Thyroid gland (tissue), 4 donors: ENCODE measurements at regions not wholly inside any gene's neighbourhood (a gene's known extent, or its start where the extent isn't known, plus 50 kb on each side); places are given as distances from the start of the nearest gene placed in this dataset.

ENCODE experiments used
- DNase-seq, 2 donors: peaks; one replicate each; pipeline ENCODE4 v3.0.0-alpha.2; 2019
- H3K27ac ChIP-seq, 3 donors: fragments of 200-600 bp; sonication (generic); 1 replicate in 2 of 3; 2 replicates in 1 of 3; pipeline ENCODE4 v1.5.1; 2016 to 2019; ENCODE audit warnings: mild to moderate bottlenecking in 1 of 3, moderate library complexity in 1 of 3
- H3K27me3 ChIP-seq: fragments of 200-600 bp; sonication (generic); one replicate; pipeline ENCODE4 v1.5.1; 2019
- H3K36me3 ChIP-seq, 2 donors: fragments of 200-600 bp; sonication (generic); one replicate each; pipeline ENCODE4 v1.5.1; 2016 to 2019
- H3K4me1 ChIP-seq, 2 donors: fragments of 200-600 bp; sonication (generic); one replicate each; pipeline ENCODE4 v1.5.1; 2017 to 2019
- H3K4me3 ChIP-seq, 3 donors: fragments of 200-600 bp; sonication (generic); replicated peaks in 1 of 3; 1 replicate in 2 of 3; 2 replicates in 1 of 3; pipeline ENCODE4 v1.5.1; 2016; ENCODE audit warnings: mild to moderate bottlenecking in 1 of 3
- H3K9me3 ChIP-seq: fragments of 200-600 bp; sonication (generic); one replicate; pipeline ENCODE4 v1.5.1; 2017
- POLR2A ChIP-seq, 2 donors: fragments of 450-650 bp; IDR thresholded peaks; one replicate each; pipeline ENCODE4 v1.6.1; 2017; ENCODE audit warnings: antibody characterized with exemption in 2 of 2, mild to moderate bottlenecking in 2 of 2, moderate library complexity in 1 of 2
- WGBS, 2 donors: methylation state at CpG; one replicate each; pipeline ENCODE4 v1.1.5; 2017; 5-methylcytosine and 5-hydroxymethylcytosine counted together
- intact Hi-C: fragments of 100-400 bp; cut with DNase I; formaldehyde crosslinking; loops from one replicate; pipeline ENCODE4 v1.15.1; 2023
- TF ChIP-seq, protein P1 (sequence below), 6 experiments: fragments of 200-600 bp in 3 of 6; fragments of 450-650 bp in 3 of 6; sonication (generic) in 3 of 6; IDR thresholded peaks; one replicate each; pipeline ENCODE4 v1.5.1; 2016 to 2019; ENCODE audit warnings: antibody characterized with exemption in 6 of 6, mild to moderate bottlenecking in 2 of 6, inconsistent platforms in 1 of 6, moderate library complexity in 1 of 6

DNA sequence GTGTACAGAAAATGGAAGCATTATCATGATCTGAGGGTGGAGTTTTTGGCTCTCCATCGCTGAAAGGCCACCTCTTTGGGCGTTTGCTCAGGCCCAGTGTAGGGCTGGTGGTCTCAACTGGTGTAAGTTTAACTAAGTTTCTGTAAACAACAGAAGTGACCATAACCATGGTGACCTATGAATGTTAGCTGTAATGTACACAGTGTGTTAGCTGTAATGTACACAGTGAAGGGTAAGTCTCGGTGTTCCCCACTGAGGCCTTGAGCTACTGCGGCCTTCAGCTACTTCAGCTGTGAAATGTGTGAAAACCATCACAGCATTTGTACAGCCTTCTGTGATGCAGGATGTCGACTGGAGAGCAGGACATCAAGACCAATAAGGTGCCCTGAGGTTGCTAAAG is 185.2 kb downstream of the MYLK4 start:
- no peak for TF ChIP-seq POLR2A (IDR thresholded peaks at IDR 0.05)
- TF ChIP-seq, protein P1, sequence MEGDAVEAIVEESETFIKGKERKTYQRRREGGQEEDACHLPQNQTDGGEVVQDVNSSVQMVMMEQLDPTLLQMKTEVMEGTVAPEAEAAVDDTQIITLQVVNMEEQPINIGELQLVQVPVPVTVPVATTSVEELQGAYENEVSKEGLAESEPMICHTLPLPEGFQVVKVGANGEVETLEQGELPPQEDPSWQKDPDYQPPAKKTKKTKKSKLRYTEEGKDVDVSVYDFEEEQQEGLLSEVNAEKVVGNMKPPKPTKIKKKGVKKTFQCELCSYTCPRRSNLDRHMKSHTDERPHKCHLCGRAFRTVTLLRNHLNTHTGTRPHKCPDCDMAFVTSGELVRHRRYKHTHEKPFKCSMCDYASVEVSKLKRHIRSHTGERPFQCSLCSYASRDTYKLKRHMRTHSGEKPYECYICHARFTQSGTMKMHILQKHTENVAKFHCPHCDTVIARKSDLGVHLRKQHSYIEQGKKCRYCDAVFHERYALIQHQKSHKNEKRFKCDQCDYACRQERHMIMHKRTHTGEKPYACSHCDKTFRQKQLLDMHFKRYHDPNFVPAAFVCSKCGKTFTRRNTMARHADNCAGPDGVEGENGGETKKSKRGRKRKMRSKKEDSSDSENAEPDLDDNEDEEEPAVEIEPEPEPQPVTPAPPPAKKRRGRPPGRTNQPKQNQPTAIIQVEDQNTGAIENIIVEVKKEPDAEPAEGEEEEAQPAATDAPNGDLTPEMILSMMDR (IDR thresholded peaks at IDR 0.05) = no peak
- no peak overlapping the region for H3K27ac ChIP-seq
- H3K4me1 ChIP-seq = no peaks in the 10 kb centered on the region
- DNase-seq = no peak
- no peaks in the 10 kb centered on the region for H3K36me3 ChIP-seq
- no peak overlapping the region for H3K4me3 ChIP-seq
- intact Hi-C loops = no loop called here
- H3K9me3 ChIP-seq = no peaks in the 10 kb centered on the region
- 67 to 75% methylated on average over 5 of the region's 5 CpGs for WGBS, 2 donors
- H3K27me3 ChIP-seq = no peaks in the 10 kb centered on the region

DNA sequence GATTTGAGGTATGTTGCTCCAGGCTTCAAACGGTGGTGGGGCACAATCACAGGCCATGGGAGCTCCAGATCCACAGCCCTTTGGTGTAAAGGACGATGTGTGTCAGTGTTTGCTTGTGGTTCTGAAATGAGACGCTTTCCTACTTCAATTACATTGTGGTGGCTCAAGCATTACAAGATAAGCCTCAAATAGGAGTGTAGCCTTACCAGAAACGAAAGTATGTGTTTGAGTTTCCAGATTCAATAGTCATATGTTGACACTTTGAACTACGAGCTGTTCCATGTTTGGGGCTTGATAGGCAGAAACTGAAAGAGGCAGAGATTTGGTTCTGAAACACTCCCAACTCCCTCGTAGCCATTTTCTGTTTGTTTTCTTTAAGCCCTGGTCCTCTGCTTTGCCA is 187.1 kb downstream of the MYLK4 start:
- TF ChIP-seq POLR2A (IDR thresholded peaks at IDR 0.05) = no peak
- TF ChIP-seq, protein P1 (IDR thresholded peaks at IDR 0.05) = no peak
- Histone ChIP-seq H3K27ac (no peak overlapping the region), H3K4me3 (no peak overlapping the region), H3K9me3 (no peaks in the 10 kb centered on the region), H3K27me3 (no peaks in the 10 kb centered on the region), H3K4me1 (no peaks in the 10 kb centered on the region), H3K36me3 (no peaks in the 10 kb centered on the region)
- WGBS, 2 donors = 62 to 65% methylated on average over 6 of the region's 6 CpGs
- intact Hi-C loops = no loop called here
- DNase-seq = no peak

DNA sequence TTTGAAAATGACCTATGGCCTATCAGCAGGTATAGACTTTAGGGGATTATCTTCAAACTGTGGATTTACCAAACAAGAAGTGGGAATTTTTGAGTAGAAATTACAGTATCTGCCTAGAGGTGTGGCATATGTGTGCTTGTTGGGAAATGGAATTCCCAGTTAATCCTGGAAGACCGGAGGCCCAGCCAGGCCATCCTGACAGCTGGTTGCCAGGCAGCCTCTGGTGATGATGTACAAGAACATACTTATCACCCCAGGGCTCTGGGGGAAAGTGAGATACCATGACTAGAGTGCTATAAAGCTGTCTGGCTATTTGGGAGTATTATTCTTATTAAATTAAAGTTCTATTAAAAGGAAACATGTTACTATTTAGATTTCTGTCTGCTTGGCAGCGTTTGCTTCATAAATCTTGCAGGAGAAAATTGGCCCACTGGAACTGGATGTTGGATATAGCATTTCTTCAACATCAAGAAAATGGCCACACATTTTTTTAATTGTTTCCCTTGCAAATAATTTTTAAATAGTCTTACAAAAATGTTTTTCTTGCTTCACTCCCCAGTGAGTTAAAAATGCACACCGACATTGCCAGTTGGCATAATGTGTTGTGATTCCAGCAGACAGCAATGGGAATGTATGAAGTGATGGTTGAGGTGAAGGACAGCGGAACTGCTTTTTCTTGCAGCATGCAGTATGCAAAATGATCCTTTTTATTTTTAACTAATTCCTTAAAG is 187.8 kb downstream of the MYLK4 start:
- H3K36me3 ChIP-seq = no peaks in the 10 kb centered on the region
- H3K27me3 ChIP-seq = no peaks in the 10 kb centered on the region
- no peaks in the 10 kb centered on the region for H3K9me3 ChIP-seq
- H3K4me3 ChIP-seq = no peak overlapping the region
- H3K27ac ChIP-seq = no peak overlapping the region
- no peak for DNase-seq
- no peaks in the 10 kb centered on the region for H3K4me1 ChIP-seq
- TF ChIP-seq, protein P1 (IDR thresholded peaks at IDR 0.05) = no peak
- no peak for TF ChIP-seq POLR2A (IDR thresholded peaks at IDR 0.05)
- WGBS, 2 donors = 78 to 84% methylated on average over 4 of the region's 4 CpGs
- intact Hi-C loops = no loop called here

DNA sequence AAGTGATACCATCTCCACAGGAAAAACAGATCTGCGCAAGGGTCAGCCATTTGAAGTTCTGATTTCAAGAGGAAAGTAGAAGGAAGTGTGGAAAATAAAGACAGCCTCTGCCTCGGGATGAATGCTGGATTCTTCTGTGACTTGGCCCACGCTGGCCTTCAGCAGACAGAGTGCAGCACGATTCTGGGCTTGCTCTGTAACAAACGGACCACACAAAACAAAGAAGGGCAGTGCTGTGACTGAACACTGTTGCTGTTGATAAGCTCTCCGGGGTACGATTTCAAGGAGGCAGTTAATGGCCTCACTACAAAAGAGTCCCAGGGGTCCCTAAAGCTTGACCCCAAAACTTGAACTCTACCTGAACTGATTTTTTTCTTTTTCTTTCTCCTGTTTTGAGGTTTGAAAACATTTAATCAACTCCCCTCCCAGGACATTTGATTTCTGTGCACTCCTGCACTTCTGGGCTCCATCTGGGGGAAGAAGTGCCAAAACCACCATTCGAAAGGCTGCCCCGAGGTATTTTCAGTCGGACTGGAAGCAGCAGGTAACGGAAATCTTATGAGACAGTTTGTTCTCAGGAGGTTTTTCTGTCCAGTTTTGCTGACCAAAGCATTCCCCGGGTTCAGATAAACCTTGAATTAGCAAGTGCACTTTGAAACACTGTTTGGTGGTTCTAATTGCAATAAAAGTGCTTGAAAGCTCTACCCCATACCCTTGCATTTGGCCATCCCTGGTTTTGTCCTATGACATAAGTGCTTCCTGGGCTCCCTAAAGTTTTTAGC is 189.6 kb downstream of the MYLK4 start:
- H3K27ac ChIP-seq = no peak overlapping the region
- no peak for TF ChIP-seq POLR2A (IDR thresholded peaks at IDR 0.05)
- TF ChIP-seq, protein P1 (IDR thresholded peaks at IDR 0.05) = no peak
- no peaks in the 10 kb centered on the region for H3K9me3 ChIP-seq
- intact Hi-C loops = no loop called here
- H3K4me1 ChIP-seq = no peaks in the 10 kb centered on the region
- 60 to 70% methylated on average over 12 of the region's 12 CpGs for WGBS, 2 donors
- H3K36me3 ChIP-seq = no peaks in the 10 kb centered on the region
- no peak overlapping the region for H3K4me3 ChIP-seq
- no peak for DNase-seq
- no peaks in the 10 kb centered on the region for H3K27me3 ChIP-seq
